ENCODE measurements at regions not wholly inside any gene's neighbourhood (a gene's known extent, or its start where the extent isn't known, plus 50 kb on each side); places are given as distances from the start of the nearest gene placed in this dataset.

GRCh38 chr2:47311764-47312490 is 57.2 kb upstream of the EPCAM start:
- TF ChIP-seq CTCF (IDR thresholded peaks at IDR 0.05; ENCODE audit: poor library complexity, severe bottlenecking) (no peak), RAD21 (conservative IDR thresholded peaks at IDR 0.05) (no peak), TAF1 (IDR thresholded peaks at IDR 0.05; ENCODE audit: low read depth) (no peak), EZH2 (IDR thresholded peaks at IDR 0.05; ENCODE audit: borderline replicate concordance, insufficient read depth, low read length, poor library complexity, severe bottlenecking) (no peak)

Data from neural cell (in vitro differentiated cells).